ENCODE measurements at regions not wholly inside any gene's neighbourhood (a gene's known extent, or its start where the extent isn't known, plus 50 kb on each side); places are given as distances from the start of the nearest gene placed in this dataset.

- TF ChIP-seq CTCF (IDR thresholded peaks at IDR 0.05) = no peak
- TF ChIP-seq POLR2A (IDR thresholded peaks at IDR 0.05) = no peak
Observed at GRCh38 chr7:47149971-47150370, 431.9 kb downstream of the TNS3 start.
